GM18520 (cell line): ENCODE measurements at regions not wholly inside any gene's neighbourhood (a gene's known extent, or its start where the extent isn't known, plus 50 kb on each side); places are given as distances from the start of the nearest gene placed in this dataset.
"Not testable (repeated sequence)": the region's sequence is repeated elsewhere in the genome, so short reads cannot be mapped to it uniquely, and the experiment has no call there.

Experiments
- ATAC-seq: cut with Tn5 transposase; IDR thresholded peaks from one replicate; pipeline ENCODE4 v1.9.1; 2021; ENCODE audit not compliant: unreplicated experiment

GRCh38 chr3:14272959-14273560 is 94.4 kb downstream of the LSM3 start:
- ATAC-seq, result not testable (repeated sequence)

GRCh38 chr3:14273901-14274611 is 95.4 kb downstream of the LSM3 start:
- no peak for ATAC-seq

- ATAC-seq, result no peak
Measured at GRCh38 chr3:14274612-14274936, 96.0 kb downstream of the LSM3 start.

GRCh38 chr3:14274999-14275961 is 96.7 kb downstream of the LSM3 start:
- ATAC-seq, result no peak

- ATAC-seq, result no peak
Measured at GRCh38 chr3:14275962-14276909, 97.6 kb downstream of the LSM3 start.

GRCh38 chr3:14277557-14277956 is 98.9 kb downstream of the LSM3 start:
- ATAC-seq, result no peak

GRCh38 chr3:14278265-14278798 is 99.7 kb downstream of the LSM3 start:
- ATAC-seq, result no peak

- no peak for ATAC-seq
Measured at GRCh38 chr3:14278799-14279625, 100.4 kb downstream of the LSM3 start.

- ATAC-seq, result no peak
Measured at GRCh38 chr3:14279626-14280061, 101.0 kb downstream of the LSM3 start.

GRCh38 chr3:14280326-14280725 is 101.7 kb downstream of the LSM3 start:
- no peak for ATAC-seq

- no peak for ATAC-seq
Measured at GRCh38 chr3:14281053-14281452, 102.4 kb downstream of the LSM3 start.

- ATAC-seq, result no peak
Measured at GRCh38 chr3:14282001-14282705, 103.5 kb downstream of the LSM3 start.

- no peak for ATAC-seq
Measured at GRCh38 chr3:14282706-14283075, 104.1 kb downstream of the LSM3 start.

- ATAC-seq, result no peak
Measured at GRCh38 chr3:14283092-14283812, 104.6 kb downstream of the LSM3 start.

- no peak for ATAC-seq
Measured at GRCh38 chr3:14283813-14284438, 105.3 kb downstream of the LSM3 start.

- ATAC-seq, result no peak
Measured at GRCh38 chr3:14284694-14285547, 106.3 kb downstream of the LSM3 start.

GRCh38 chr3:14285548-14285925 is 106.9 kb downstream of the LSM3 start:
- ATAC-seq, result no peak
